Muscle of back (tissue), 3 donors: ENCODE measurements at regions not wholly inside any gene's neighbourhood (a gene's known extent, or its start where the extent isn't known, plus 50 kb on each side); places are given as distances from the start of the nearest gene placed in this dataset.
A peak's percentile ranks its signal among the peaks of the same experiment; 100 is the strongest.
"Not testable (repeated sequence)": the region's sequence is repeated elsewhere in the genome, so short reads cannot be mapped to it uniquely, and the experiment has no call there.

Source experiments
- DNase-seq, 3 donors: peaks; one replicate each; pipeline versions ENCODE4 v3.0.0 to v3.0.0-alpha.2; 2013

- no peak for DNase-seq
Measured at GRCh38 chr1:189970331-189971230, 507.1 kb downstream of the BRINP3 start.

- DNase-seq, result no peak
Measured at GRCh38 chr1:189971656-189972055, 506.0 kb downstream of the BRINP3 start.

GRCh38 chr1:189977184-189977583, 500.5 kb downstream of the BRINP3 start:
- no peak for DNase-seq

- DNase-seq, result no peak
Measured at GRCh38 chr1:189983166-189983890, 494.3 kb downstream of the BRINP3 start.

- no peak for DNase-seq
Measured at GRCh38 chr1:189986516-189986915, 491.1 kb downstream of the BRINP3 start.

- DNase-seq, result no peak
Measured at GRCh38 chr1:189987509-189987908, 490.2 kb downstream of the BRINP3 start.

GRCh38 chr1:189992856-189993255, 484.8 kb downstream of the BRINP3 start:
- DNase-seq, result no peak

GRCh38 chr1:190000365-190000872, 477.2 kb downstream of the BRINP3 start:
- no peak for DNase-seq

GRCh38 chr1:190001187-190001586, 476.5 kb downstream of the BRINP3 start:
- peak in 2 of 3 donors; percentile 14 to 26 for DNase-seq

- DNase-seq, result peak in 2 of 3 donors; percentile 3 to 54
Measured at GRCh38 chr1:190003376-190003775, 474.3 kb downstream of the BRINP3 start.

- no peak for DNase-seq
Measured at GRCh38 chr1:190011585-190011984, 466.1 kb downstream of the BRINP3 start.

- DNase-seq, result not testable (repeated sequence)
Measured at GRCh38 chr1:190019151-190019550, 458.5 kb downstream of the BRINP3 start.

- no peak for DNase-seq
Measured at GRCh38 chr1:190019717-190020116, 457.9 kb downstream of the BRINP3 start.

- DNase-seq, result no peak
Measured at GRCh38 chr1:190022709-190023108, 455.0 kb downstream of the BRINP3 start.

GRCh38 chr1:190029441-190029840, 448.2 kb downstream of the BRINP3 start:
- no peak for DNase-seq

GRCh38 chr1:190043655-190044054, 434.0 kb downstream of the BRINP3 start:
- no peak for DNase-seq

- no peak for DNase-seq
Measured at GRCh38 chr1:190046231-190046630, 431.4 kb downstream of the BRINP3 start.
